Fibroblast of the aortic adventitia (primary cell): ENCODE measurements at regions not wholly inside any gene's neighbourhood (a gene's known extent, or its start where the extent isn't known, plus 50 kb on each side); places are given as distances from the start of the nearest gene placed in this dataset.
A peak's percentile ranks its signal among the peaks of the same experiment; 100 is the strongest.

ENCODE experiments used
- DNase-seq: peaks from one replicate; pipeline ENCODE4 v3.0.0-alpha.2; 2010; ENCODE audit warnings: low read depth
- H3K4me3 ChIP-seq: 2 replicates; pipeline ENCODE4 v1.5.1; 2011; ENCODE audit warnings: low read depth, mild to moderate bottlenecking, control low read depth, low read length, moderate library complexity
- CTCF ChIP-seq: IDR thresholded peaks from 2 replicates; pipeline ENCODE4 v1.5.1; 2011; ENCODE audit warnings: mild to moderate bottlenecking, low read length, control low read depth, inconsistent platforms; ENCODE audit not compliant: insufficient read depth

- no peak for DNase-seq
- no peak overlapping the region for H3K4me3 ChIP-seq
- TF ChIP-seq CTCF = no peak
These were observed 193.4 kb upstream of the FZD8 start for GRCh38 chr10:35835545-35835944.

- no peak overlapping the region for H3K4me3 ChIP-seq
- DNase-seq = no peak
- TF ChIP-seq CTCF = no peak
These were observed 192.9 kb upstream of the FZD8 start for GRCh38 chr10:35834877-35835494.

GRCh38 chr10:35827783-35828182, 185.7 kb upstream of the FZD8 start:
- DNase-seq = no peak
- no peak for TF ChIP-seq CTCF
- H3K4me3 ChIP-seq = no peak overlapping the region

- H3K4me3 ChIP-seq = no peak overlapping the region
- DNase-seq = peak; percentile 60
- no peak for TF ChIP-seq CTCF
These were observed 182.6 kb upstream of the FZD8 start for GRCh38 chr10:35824704-35825103.

GRCh38 chr10:35822316-35822715, 180.2 kb upstream of the FZD8 start:
- TF ChIP-seq CTCF = peak; percentile 72
- DNase-seq = peak; percentile 91
- no peak overlapping the region for H3K4me3 ChIP-seq

- peak; percentile 22 for DNase-seq
- no peak for TF ChIP-seq CTCF
- no peak overlapping the region for H3K4me3 ChIP-seq
These were observed 179.3 kb upstream of the FZD8 start for GRCh38 chr10:35821339-35821911.

- no peak for TF ChIP-seq CTCF
- no peak overlapping the region for H3K4me3 ChIP-seq
- no peak for DNase-seq
These were observed 177.6 kb upstream of the FZD8 start for GRCh38 chr10:35819736-35820135.
